ENCODE measurements at regions not wholly inside any gene's neighbourhood (a gene's known extent, or its start where the extent isn't known, plus 50 kb on each side); places are given as distances from the start of the nearest gene placed in this dataset.

DNA sequence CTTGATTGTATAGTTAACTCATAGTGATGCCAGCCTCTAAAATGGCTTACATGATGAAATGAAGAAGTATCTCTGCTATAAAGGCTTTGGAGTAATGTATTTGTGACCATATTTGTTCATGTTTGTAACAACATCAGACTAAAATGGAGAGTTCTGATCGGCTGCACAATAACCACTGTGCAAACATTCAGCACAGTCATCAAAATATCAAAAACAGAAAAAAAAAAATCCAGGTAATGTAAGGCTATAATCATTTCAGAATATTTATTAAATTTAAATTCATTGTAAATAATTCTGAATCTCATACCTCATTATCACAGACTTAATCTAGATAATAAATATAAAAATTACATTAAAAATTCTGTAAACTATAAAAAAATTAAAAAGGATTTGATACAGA is 1161.8 kb downstream of the MRPL39 start:
- TF ChIP-seq EGR1 (IDR thresholded peaks at IDR 0.05; ENCODE audit: low read depth in 2 of 2) (no peak), TAF1 (conservative IDR thresholded peaks at IDR 0.05) (no peak)
- no peak overlapping the region for H3K27ac ChIP-seq (ENCODE audit: low read depth in 1 of 2, low read length in 2 of 2)
- H3K4me3 ChIP-seq (ENCODE audit: low read depth in 1 of 3, low read length in 3 of 3), result no peak overlapping the region
- H3K9me3 ChIP-seq (ENCODE audit: control insufficient read depth in 4 of 4, low read length in 3 of 4), result no peaks in the 10 kb centered on the region
- H3K9ac ChIP-seq (ENCODE audit: low read depth in 1 of 2, low read length in 2 of 2), result no peak overlapping the region
- H3K4me1 ChIP-seq (ENCODE audit: control insufficient read depth in 4 of 4, insufficient read depth in 4 of 4, low read length in 3 of 4), result no peaks in the 10 kb centered on the region
- no peaks in the 10 kb centered on the region for H3K27me3 ChIP-seq (ENCODE audit: control insufficient read depth in 4 of 4, insufficient read depth in 4 of 4, low read length in 3 of 4)
- no peaks in the 10 kb centered on the region for H3K36me3 ChIP-seq (ENCODE audit: control insufficient read depth in 4 of 4, insufficient read depth in 3 of 4, low read depth in 1 of 4, low read length in 3 of 4)
- DNase-seq (ENCODE audit: low spot score), result no peak
- 68% methylated on average over 1 of the region's 1 CpG for WGBS

DNA sequence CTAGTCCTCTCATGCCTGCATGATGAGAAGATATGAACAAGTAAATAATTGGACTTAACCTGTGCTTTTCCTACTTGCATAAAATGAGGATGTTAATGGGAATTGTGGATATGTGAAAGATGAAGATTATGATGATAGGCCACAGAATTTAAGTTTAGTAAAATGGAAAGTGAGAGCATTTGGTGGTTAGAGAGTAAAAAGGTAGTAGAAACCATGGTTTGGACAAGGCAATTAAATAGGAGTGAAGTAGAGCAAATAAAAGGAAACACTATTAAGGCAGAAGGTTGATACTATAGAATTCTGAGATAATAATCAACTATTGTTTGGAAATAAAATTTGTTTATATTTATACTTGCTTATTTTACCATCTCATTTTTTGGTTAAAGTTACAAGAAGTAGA is 1162.5 kb downstream of the MRPL39 start:
- Histone ChIP-seq H3K4me1 (ENCODE audit: control insufficient read depth in 4 of 4, insufficient read depth in 4 of 4, low read length in 3 of 4) (no peaks in the 10 kb centered on the region), H3K27ac (ENCODE audit: low read depth in 1 of 2, low read length in 2 of 2) (no peak overlapping the region), H3K4me3 (ENCODE audit: low read depth in 1 of 3, low read length in 3 of 3) (no peak overlapping the region), H3K36me3 (ENCODE audit: control insufficient read depth in 4 of 4, insufficient read depth in 3 of 4, low read depth in 1 of 4, low read length in 3 of 4) (no peaks in the 10 kb centered on the region), H3K9me3 (ENCODE audit: control insufficient read depth in 4 of 4, low read length in 3 of 4) (no peaks in the 10 kb centered on the region), H3K9ac (ENCODE audit: low read depth in 1 of 2, low read length in 2 of 2) (no peak overlapping the region), H3K27me3 (ENCODE audit: control insufficient read depth in 4 of 4, insufficient read depth in 4 of 4, low read length in 3 of 4) (no peaks in the 10 kb centered on the region)
- TF ChIP-seq YY1 (IDR thresholded peaks at IDR 0.05) (no peak), RAD21 (IDR thresholded peaks at IDR 0.05) (no peak), NR2F2 (IDR thresholded peaks at IDR 0.05) (no peak), TAF1 (conservative IDR thresholded peaks at IDR 0.05) (no peak), RXRA (IDR thresholded peaks at IDR 0.05) (no peak), HNF4A (conservative IDR thresholded peaks at IDR 0.05) (no peak), FOXA1 (IDR thresholded peaks at IDR 0.05) (no peak), GABPA (IDR thresholded peaks at IDR 0.05 in 1 of 2, conservative IDR thresholded peaks at IDR 0.05 in 1 of 2) (no peak), SP1 (IDR thresholded peaks at IDR 0.05) (no peak), JUND (IDR thresholded peaks at IDR 0.05) (no peak), FOXA2 (IDR thresholded peaks at IDR 0.05) (no peak), HNF4G (IDR thresholded peaks at IDR 0.05) (no peak), EGR1 (IDR thresholded peaks at IDR 0.05; ENCODE audit: low read depth in 2 of 2) (no peak)
- TF ChIP-seq, protein P1, sequence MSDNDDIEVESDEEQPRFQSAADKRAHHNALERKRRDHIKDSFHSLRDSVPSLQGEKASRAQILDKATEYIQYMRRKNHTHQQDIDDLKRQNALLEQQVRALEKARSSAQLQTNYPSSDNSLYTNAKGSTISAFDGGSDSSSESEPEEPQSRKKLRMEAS (IDR thresholded peaks at IDR 0.05), result no peak
- TF ChIP-seq, protein P2, sequence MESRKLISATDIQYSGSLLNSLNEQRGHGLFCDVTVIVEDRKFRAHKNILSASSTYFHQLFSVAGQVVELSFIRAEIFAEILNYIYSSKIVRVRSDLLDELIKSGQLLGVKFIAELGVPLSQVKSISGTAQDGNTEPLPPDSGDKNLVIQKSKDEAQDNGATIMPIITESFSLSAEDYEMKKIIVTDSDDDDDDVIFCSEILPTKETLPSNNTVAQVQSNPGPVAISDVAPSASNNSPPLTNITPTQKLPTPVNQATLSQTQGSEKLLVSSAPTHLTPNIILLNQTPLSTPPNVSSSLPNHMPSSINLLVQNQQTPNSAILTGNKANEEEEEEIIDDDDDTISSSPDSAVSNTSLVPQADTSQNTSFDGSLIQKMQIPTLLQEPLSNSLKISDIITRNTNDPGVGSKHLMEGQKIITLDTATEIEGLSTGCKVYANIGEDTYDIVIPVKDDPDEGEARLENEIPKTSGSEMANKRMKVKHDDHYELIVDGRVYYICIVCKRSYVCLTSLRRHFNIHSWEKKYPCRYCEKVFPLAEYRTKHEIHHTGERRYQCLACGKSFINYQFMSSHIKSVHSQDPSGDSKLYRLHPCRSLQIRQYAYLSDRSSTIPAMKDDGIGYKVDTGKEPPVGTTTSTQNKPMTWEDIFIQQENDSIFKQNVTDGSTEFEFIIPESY (IDR thresholded peaks at IDR 0.05), result no peak
- TF ChIP-seq, protein P3, sequence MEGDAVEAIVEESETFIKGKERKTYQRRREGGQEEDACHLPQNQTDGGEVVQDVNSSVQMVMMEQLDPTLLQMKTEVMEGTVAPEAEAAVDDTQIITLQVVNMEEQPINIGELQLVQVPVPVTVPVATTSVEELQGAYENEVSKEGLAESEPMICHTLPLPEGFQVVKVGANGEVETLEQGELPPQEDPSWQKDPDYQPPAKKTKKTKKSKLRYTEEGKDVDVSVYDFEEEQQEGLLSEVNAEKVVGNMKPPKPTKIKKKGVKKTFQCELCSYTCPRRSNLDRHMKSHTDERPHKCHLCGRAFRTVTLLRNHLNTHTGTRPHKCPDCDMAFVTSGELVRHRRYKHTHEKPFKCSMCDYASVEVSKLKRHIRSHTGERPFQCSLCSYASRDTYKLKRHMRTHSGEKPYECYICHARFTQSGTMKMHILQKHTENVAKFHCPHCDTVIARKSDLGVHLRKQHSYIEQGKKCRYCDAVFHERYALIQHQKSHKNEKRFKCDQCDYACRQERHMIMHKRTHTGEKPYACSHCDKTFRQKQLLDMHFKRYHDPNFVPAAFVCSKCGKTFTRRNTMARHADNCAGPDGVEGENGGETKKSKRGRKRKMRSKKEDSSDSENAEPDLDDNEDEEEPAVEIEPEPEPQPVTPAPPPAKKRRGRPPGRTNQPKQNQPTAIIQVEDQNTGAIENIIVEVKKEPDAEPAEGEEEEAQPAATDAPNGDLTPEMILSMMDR (IDR thresholded peaks at IDR 0.05; ENCODE audit: low read depth, low read length, missing input control), result no peak
- TF ChIP-seq, protein P4, sequence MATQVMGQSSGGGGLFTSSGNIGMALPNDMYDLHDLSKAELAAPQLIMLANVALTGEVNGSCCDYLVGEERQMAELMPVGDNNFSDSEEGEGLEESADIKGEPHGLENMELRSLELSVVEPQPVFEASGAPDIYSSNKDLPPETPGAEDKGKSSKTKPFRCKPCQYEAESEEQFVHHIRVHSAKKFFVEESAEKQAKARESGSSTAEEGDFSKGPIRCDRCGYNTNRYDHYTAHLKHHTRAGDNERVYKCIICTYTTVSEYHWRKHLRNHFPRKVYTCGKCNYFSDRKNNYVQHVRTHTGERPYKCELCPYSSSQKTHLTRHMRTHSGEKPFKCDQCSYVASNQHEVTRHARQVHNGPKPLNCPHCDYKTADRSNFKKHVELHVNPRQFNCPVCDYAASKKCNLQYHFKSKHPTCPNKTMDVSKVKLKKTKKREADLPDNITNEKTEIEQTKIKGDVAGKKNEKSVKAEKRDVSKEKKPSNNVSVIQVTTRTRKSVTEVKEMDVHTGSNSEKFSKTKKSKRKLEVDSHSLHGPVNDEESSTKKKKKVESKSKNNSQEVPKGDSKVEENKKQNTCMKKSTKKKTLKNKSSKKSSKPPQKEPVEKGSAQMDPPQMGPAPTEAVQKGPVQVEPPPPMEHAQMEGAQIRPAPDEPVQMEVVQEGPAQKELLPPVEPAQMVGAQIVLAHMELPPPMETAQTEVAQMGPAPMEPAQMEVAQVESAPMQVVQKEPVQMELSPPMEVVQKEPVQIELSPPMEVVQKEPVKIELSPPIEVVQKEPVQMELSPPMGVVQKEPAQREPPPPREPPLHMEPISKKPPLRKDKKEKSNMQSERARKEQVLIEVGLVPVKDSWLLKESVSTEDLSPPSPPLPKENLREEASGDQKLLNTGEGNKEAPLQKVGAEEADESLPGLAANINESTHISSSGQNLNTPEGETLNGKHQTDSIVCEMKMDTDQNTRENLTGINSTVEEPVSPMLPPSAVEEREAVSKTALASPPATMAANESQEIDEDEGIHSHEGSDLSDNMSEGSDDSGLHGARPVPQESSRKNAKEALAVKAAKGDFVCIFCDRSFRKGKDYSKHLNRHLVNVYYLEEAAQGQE (IDR thresholded peaks at IDR 0.05), result no peak
- TF ChIP-seq, protein P5, sequence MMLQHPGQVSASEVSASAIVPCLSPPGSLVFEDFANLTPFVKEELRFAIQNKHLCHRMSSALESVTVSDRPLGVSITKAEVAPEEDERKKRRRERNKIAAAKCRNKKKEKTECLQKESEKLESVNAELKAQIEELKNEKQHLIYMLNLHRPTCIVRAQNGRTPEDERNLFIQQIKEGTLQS (IDR thresholded peaks at IDR 0.05), result no peak
- DNase-seq (ENCODE audit: low spot score), result no peak
